ENCODE measurements at regions not wholly inside any gene's neighbourhood (a gene's known extent, or its start where the extent isn't known, plus 50 kb on each side); places are given as distances from the start of the nearest gene placed in this dataset.

DNA sequence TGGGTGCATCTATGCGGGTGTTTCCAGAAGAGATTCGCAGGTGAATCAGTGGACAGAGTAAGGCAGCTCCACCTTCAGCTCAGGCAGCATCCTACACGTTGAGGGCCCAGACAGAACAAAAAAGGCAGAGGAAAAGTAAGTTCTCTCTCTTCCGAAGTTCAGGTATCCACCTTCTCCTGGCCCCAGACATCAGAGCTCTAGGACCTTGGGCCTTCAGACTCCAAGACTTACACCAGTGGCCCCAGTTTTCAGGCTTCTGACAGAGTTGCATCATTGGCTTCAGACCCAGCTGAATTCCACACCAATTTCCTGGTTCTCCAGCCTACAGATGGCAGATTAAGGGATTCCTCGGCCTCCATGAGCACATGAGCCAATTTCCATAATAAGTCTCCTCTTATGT is 102.2 kb upstream of the GPR26 start:
- TF ChIP-seq POLR2A (IDR thresholded peaks at IDR 0.05; ENCODE audit: low read depth, low read length) (no peak), EZH2 (IDR thresholded peaks at IDR 0.05; ENCODE audit: borderline replicate concordance, low read depth, low read length, severe bottlenecking) (no peak), POLR2AphosphoS5 (IDR thresholded peaks at IDR 0.05; ENCODE audit: insufficient read depth, low read depth, low read length) (no peak), JUN (IDR thresholded peaks at IDR 0.05; ENCODE audit: borderline replicate concordance, insufficient read depth, insufficient read length, low read depth) (no peak), MYC (IDR thresholded peaks at IDR 0.05; ENCODE audit: low read depth, low read length) (no peak), GATA2 (IDR thresholded peaks at IDR 0.05; ENCODE audit: insufficient read depth, insufficient read length, low read depth, low read length) (no peak)
- TF ChIP-seq, protein P1, sequence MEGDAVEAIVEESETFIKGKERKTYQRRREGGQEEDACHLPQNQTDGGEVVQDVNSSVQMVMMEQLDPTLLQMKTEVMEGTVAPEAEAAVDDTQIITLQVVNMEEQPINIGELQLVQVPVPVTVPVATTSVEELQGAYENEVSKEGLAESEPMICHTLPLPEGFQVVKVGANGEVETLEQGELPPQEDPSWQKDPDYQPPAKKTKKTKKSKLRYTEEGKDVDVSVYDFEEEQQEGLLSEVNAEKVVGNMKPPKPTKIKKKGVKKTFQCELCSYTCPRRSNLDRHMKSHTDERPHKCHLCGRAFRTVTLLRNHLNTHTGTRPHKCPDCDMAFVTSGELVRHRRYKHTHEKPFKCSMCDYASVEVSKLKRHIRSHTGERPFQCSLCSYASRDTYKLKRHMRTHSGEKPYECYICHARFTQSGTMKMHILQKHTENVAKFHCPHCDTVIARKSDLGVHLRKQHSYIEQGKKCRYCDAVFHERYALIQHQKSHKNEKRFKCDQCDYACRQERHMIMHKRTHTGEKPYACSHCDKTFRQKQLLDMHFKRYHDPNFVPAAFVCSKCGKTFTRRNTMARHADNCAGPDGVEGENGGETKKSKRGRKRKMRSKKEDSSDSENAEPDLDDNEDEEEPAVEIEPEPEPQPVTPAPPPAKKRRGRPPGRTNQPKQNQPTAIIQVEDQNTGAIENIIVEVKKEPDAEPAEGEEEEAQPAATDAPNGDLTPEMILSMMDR (IDR thresholded peaks at IDR 0.05; ENCODE audit: extremely low read depth in 1 of 2, insufficient read depth in 1 of 2, low read depth in 1 of 2, low read length in 2 of 2): no peak
- TF ChIP-seq, protein P2, sequence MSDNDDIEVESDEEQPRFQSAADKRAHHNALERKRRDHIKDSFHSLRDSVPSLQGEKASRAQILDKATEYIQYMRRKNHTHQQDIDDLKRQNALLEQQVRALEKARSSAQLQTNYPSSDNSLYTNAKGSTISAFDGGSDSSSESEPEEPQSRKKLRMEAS (IDR thresholded peaks at IDR 0.05; ENCODE audit: insufficient read depth, insufficient read length): no peak
